Uterus (tissue), 3 donors: ENCODE measurements at regions not wholly inside any gene's neighbourhood (a gene's known extent, or its start where the extent isn't known, plus 50 kb on each side); places are given as distances from the start of the nearest gene placed in this dataset.
"Not testable (repeated sequence)": the region's sequence is repeated elsewhere in the genome, so short reads cannot be mapped to it uniquely, and the experiment has no call there.

Experiments
- DNase-seq, 2 donors: peaks; one replicate each; pipeline ENCODE4 v3.0.0-alpha.2; 2019 to 2020
- H3K27ac ChIP-seq, 2 donors: fragments of 200-600 bp; sonication (generic); 1 replicate in 1 of 2; 2 replicates in 1 of 2; pipeline ENCODE4 v1.5.1; 2016 to 2018
- H3K27me3 ChIP-seq, 2 donors: fragments of 200-600 bp; sonication (generic); one replicate each; pipeline ENCODE4 v1.5.1; 2018 to 2019; ENCODE audit warnings: control low read depth in 1 of 2
- H3K36me3 ChIP-seq, 2 donors: fragments of 200-600 bp; sonication (generic); one replicate each; pipeline ENCODE4 v1.5.1; 2019; ENCODE audit warnings: control low read depth in 1 of 2
- H3K4me1 ChIP-seq, 2 donors: fragments of 200-600 bp; sonication (generic); one replicate each; pipeline ENCODE4 v1.5.1; 2018 to 2019; ENCODE audit warnings: control low read depth in 1 of 2
- H3K4me3 ChIP-seq, 2 donors: fragments of 200-600 bp; sonication (generic); 1 replicate in 1 of 2; 2 replicates in 1 of 2; pipeline ENCODE4 v1.5.1; 2018 to 2019; ENCODE audit warnings: mild to moderate bottlenecking in 1 of 2
- H3K9me3 ChIP-seq, 2 donors: fragments of 200-600 bp; sonication (generic); one replicate each; pipeline ENCODE4 v1.5.1; 2019; ENCODE audit warnings: control low read depth in 1 of 2
- POLR2A ChIP-seq, 2 donors: fragments of 450-650 bp; IDR thresholded peaks; one replicate each; pipeline ENCODE4 v1.6.1; 2016; ENCODE audit warnings: antibody characterized with exemption in 2 of 2, mild to moderate bottlenecking in 1 of 2, moderate library complexity in 1 of 2
- intact Hi-C: fragments of 100-400 bp; cut with DNase I; formaldehyde crosslinking; loops from one replicate; pipeline ENCODE4 v1.15.1; 2023; ENCODE audit warnings: low total_unique reads
- TF ChIP-seq, protein P1 (sequence below), 4 experiments: fragments of 200-600 bp in 2 of 4; fragments of 450-650 bp in 2 of 4; sonication (generic) in 2 of 4; IDR thresholded peaks; one replicate each; pipeline ENCODE4 v1.5.1; 2016 to 2019; ENCODE audit warnings: antibody characterized with exemption in 4 of 4, mild to moderate bottlenecking in 2 of 4, moderate library complexity in 1 of 4
- donor health status: DM: yes; HTN: yes; CAD: no.

DNA sequence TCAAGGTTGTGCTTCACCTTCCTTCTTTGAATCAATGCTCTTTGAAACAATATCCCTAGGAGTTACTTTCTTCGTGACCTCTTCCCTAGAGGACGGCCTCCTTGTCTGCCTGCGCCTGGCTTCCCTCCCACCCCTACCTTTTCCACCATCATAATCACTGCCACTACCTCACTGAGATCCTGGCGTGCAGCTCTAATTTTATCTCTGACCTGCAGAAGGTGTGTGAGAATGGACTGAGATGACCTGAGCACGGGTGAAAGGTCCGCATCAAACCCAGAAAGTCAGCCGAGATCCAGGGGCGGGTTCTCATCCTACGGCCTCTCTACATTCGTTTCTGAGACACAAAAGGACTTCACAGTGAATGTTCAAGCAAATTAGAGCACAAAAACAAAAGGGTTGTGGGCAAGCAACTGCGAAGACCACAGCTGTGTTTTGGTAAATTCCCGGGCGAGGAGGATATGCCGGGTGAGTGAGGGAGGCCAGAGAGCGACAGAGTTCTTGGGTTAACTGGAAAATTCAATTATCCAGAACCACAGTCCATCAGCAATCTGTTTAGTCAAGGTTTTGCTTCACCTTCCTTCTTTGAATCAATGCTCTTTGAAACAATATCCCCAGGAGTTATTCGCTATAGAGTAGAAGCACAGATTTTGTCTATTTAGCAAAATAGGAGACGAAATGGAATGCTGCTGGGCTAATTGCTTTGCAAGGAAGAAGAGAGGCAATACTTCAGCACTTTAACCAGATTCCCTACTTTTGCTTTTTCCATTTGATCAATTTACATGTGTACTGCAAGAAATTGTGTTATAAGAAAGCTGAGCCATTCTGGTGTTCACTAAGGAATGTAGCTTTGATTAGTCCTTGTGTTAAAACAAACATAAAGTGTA lies 212.6 kb downstream of the ACKR3 start:
- Histone ChIP-seq H3K4me3 (no peak overlapping the region), H3K4me1 (no peaks in the 10 kb centered on the region), H3K27ac (no peak overlapping the region), H3K9me3 (no peaks in the 10 kb centered on the region), H3K27me3 (no peaks in the 10 kb centered on the region), H3K36me3 (no peaks in the 10 kb centered on the region)
- intact Hi-C loops: no loop called here
- TF ChIP-seq, protein P1, sequence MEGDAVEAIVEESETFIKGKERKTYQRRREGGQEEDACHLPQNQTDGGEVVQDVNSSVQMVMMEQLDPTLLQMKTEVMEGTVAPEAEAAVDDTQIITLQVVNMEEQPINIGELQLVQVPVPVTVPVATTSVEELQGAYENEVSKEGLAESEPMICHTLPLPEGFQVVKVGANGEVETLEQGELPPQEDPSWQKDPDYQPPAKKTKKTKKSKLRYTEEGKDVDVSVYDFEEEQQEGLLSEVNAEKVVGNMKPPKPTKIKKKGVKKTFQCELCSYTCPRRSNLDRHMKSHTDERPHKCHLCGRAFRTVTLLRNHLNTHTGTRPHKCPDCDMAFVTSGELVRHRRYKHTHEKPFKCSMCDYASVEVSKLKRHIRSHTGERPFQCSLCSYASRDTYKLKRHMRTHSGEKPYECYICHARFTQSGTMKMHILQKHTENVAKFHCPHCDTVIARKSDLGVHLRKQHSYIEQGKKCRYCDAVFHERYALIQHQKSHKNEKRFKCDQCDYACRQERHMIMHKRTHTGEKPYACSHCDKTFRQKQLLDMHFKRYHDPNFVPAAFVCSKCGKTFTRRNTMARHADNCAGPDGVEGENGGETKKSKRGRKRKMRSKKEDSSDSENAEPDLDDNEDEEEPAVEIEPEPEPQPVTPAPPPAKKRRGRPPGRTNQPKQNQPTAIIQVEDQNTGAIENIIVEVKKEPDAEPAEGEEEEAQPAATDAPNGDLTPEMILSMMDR (IDR thresholded peaks at IDR 0.05): no peak
- TF ChIP-seq POLR2A (IDR thresholded peaks at IDR 0.05): no peak
- no peak for DNase-seq

DNA sequence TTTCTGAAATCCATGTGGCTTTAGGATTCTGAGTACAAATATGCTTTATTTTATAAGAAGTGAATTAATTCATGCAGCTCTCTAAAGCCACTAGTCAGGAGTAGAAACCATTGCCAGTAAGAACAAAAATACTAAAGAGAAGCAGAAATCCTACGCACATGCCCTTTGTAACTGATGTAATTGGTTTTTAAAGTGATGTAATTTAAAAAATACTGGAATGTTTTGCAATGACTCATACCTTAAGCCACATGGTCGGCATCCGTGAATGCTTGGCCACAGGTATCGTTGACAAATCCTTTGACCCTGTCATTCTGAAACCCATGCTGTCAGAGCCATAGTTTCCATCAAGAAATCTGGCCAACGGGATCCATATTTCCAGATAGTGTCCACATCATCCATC lies 213.3 kb downstream of the ACKR3 start:
- no peaks in the 10 kb centered on the region for H3K36me3 ChIP-seq
- intact Hi-C loops: no loop called here
- H3K9me3 ChIP-seq: no peaks in the 10 kb centered on the region
- H3K4me3 ChIP-seq: no peak overlapping the region
- H3K27ac ChIP-seq: no peak overlapping the region
- no peak for TF ChIP-seq POLR2A (IDR thresholded peaks at IDR 0.05)
- no peaks in the 10 kb centered on the region for H3K27me3 ChIP-seq
- no peaks in the 10 kb centered on the region for H3K4me1 ChIP-seq
- no peak for DNase-seq

DNA sequence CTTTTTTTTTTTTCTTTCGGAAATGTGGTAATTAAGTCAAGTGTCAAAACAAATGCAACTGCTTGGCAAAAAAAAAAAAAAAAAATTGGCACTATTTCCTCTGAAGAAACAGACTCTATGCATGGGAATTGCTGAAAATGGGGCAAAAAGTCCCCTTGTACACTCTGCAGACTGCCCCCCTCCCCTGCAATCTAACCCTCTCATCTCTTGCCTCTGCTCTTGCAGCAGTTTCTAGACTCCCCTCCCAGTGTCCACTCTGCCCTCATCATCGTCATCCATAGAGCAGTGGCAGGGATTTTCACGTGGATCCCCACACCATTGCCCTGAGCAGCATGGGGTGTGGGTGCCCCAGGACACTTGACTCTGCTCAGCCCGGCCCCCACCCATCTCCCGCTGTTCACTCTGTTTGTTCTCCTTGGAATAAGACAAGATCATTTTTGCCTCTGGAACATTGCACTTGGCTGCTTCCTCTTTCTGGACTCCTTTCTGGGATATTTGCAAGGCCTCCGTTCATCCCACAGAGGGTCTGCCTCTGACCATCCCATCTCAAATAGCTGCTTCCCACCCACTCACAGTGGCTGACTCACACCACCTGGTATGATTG lies 213.9 kb downstream of the ACKR3 start:
- no peak for DNase-seq
- intact Hi-C loops: no loop called here
- no peak overlapping the region for H3K27ac ChIP-seq
- no peaks in the 10 kb centered on the region for H3K27me3 ChIP-seq
- H3K36me3 ChIP-seq: no peaks in the 10 kb centered on the region
- no peak overlapping the region for H3K4me3 ChIP-seq
- no peaks in the 10 kb centered on the region for H3K9me3 ChIP-seq
- H3K4me1 ChIP-seq: no peaks in the 10 kb centered on the region
- TF ChIP-seq POLR2A (IDR thresholded peaks at IDR 0.05): no peak
- TF ChIP-seq, protein P1 (IDR thresholded peaks at IDR 0.05): no peak

DNA sequence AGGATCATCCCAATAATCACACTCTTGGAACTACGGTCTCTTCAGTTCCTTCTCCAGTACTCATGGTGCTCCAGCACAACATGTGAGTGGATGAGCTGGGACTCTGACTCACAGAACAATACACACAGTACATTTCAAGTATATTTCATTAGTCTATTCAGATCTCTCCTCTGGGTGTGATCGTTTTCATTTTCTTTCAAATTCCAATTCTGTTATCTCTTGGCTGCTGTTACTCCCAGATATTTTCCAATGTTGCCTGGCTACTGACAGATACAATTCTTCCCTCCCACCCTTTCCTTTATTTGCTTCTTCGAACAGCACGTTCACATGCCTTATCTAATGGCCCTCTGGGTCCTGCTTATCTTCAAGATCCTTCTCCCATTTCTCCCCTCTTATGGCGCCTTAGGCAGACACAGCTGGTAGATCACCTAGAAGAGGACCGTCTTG lies 216.0 kb downstream of the ACKR3 start:
- no peak for DNase-seq
- no peak overlapping the region for H3K27ac ChIP-seq
- H3K9me3 ChIP-seq: no peaks in the 10 kb centered on the region
- no peaks in the 10 kb centered on the region for H3K27me3 ChIP-seq
- H3K36me3 ChIP-seq: no peaks in the 10 kb centered on the region
- no peak overlapping the region for H3K4me3 ChIP-seq
- TF ChIP-seq, protein P1 (IDR thresholded peaks at IDR 0.05): no peak
- TF ChIP-seq POLR2A (IDR thresholded peaks at IDR 0.05): no peak
- intact Hi-C loops: no loop called here
- H3K4me1 ChIP-seq: no peaks in the 10 kb centered on the region

DNA sequence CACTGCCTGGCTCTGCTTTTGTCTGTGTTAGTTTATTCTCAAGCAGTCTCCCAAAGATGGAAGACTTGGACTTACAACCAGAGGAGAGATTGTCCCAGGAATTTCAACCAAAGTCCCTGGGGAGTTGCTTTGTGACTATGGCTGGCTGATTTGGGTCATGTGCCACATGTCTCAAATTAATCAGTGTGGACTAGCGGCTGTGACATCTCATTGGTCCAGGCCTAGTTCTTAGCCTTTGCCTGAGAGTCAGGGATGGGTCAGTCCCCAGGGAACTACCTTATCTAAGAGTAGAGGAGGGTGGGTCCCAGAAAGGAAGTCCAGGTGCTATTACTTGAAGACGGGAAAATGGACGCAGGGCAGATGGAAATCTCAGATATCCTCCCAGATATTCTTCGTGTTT lies 217.1 kb downstream of the ACKR3 start:
- intact Hi-C loops: no loop called here
- H3K36me3 ChIP-seq: no peaks in the 10 kb centered on the region
- TF ChIP-seq, protein P1 (IDR thresholded peaks at IDR 0.05): no peak
- TF ChIP-seq POLR2A (IDR thresholded peaks at IDR 0.05): no peak
- H3K27ac ChIP-seq: no peak overlapping the region
- no peak overlapping the region for H3K4me3 ChIP-seq
- no peaks in the 10 kb centered on the region for H3K27me3 ChIP-seq
- H3K4me1 ChIP-seq: no peaks in the 10 kb centered on the region
- H3K9me3 ChIP-seq: no peaks in the 10 kb centered on the region
- no peak for DNase-seq

DNA sequence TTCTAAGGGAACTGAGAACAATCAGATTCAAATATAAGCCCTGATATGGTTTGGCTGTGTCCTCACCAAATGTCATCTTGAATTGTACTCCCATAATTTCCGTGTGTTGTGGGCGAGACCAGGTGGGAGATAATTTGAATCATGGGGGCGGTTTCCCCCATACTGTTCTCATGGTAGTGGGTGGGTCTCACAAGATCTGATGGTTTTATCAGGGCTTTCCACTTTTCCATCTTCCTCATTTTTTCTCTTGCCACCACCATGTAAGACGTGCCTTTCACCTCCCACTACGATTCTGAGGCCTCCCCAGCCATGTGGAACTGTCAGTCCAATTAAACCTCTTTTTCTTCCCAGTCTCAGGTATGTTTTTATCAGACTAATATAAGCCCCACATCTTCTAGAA lies 217.8 kb downstream of the ACKR3 start:
- H3K9me3 ChIP-seq, H3K4me1 ChIP-seq, intact Hi-C loops, H3K4me3 ChIP-seq, H3K27me3 ChIP-seq, DNase-seq, H3K36me3 ChIP-seq, H3K27ac ChIP-seq: not testable (repeated sequence)
